CD4-positive, alpha-beta T cell treated with Interleukin-17A for 1 hour (primary cell): ENCODE measurements at regions not wholly inside any gene's neighbourhood (a gene's known extent, or its start where the extent isn't known, plus 50 kb on each side); places are given as distances from the start of the nearest gene placed in this dataset.

Experiments
- DNase-seq: peaks from one replicate; pipeline ENCODE4 v3.0.0-alpha.2; 2020

- no peak for DNase-seq
Measured at GRCh38 chr16:6248199-6248598, 1084.4 kb upstream of the RBFOX1 start.

- DNase-seq: no peak
Measured at GRCh38 chr16:6247775-6248174, 1084.9 kb upstream of the RBFOX1 start.

GRCh38 chr16:6247150-6247549 lies 1085.5 kb upstream of the RBFOX1 start:
- DNase-seq: no peak

- no peak for DNase-seq
Measured at GRCh38 chr16:6246266-6246665, 1086.4 kb upstream of the RBFOX1 start.

GRCh38 chr16:6232056-6232455 lies 1100.6 kb upstream of the RBFOX1 start:
- DNase-seq: no peak

GRCh38 chr16:6231398-6231797 lies 1101.2 kb upstream of the RBFOX1 start:
- DNase-seq: no peak

- no peak for DNase-seq
Measured at GRCh38 chr16:6229186-6229585, 1103.5 kb upstream of the RBFOX1 start.

GRCh38 chr16:6218855-6219254 lies 1113.8 kb upstream of the RBFOX1 start:
- DNase-seq: no peak

GRCh38 chr16:6216836-6217235 lies 1115.8 kb upstream of the RBFOX1 start:
- no peak for DNase-seq

GRCh38 chr16:6211644-6212043 lies 1114.0 kb upstream of the EEF2KMT start:
- DNase-seq: no peak

- no peak for DNase-seq
Measured at GRCh38 chr16:6209355-6209930, 1111.8 kb upstream of the EEF2KMT start.

GRCh38 chr16:6207580-6207979 lies 1110.0 kb upstream of the EEF2KMT start:
- no peak for DNase-seq

- no peak for DNase-seq
Measured at GRCh38 chr16:6207124-6207523, 1109.5 kb upstream of the EEF2KMT start.

GRCh38 chr16:6206080-6206479 lies 1108.5 kb upstream of the EEF2KMT start:
- no peak for DNase-seq

- no peak for DNase-seq
Measured at GRCh38 chr16:6204945-6205344, 1107.3 kb upstream of the EEF2KMT start.

GRCh38 chr16:6200861-6201260 lies 1103.3 kb upstream of the EEF2KMT start:
- no peak for DNase-seq

- no peak for DNase-seq
Measured at GRCh38 chr16:6200271-6200670, 1102.7 kb upstream of the EEF2KMT start.

- DNase-seq: no peak
Measured at GRCh38 chr16:6195966-6196365, 1098.4 kb upstream of the EEF2KMT start.

GRCh38 chr16:6193718-6194117 lies 1096.1 kb upstream of the EEF2KMT start:
- no peak for DNase-seq

- no peak for DNase-seq
Measured at GRCh38 chr16:6192984-6193383, 1095.4 kb upstream of the EEF2KMT start.

GRCh38 chr16:6192532-6192931 lies 1094.9 kb upstream of the EEF2KMT start:
- DNase-seq: no peak

- no peak for DNase-seq
Measured at GRCh38 chr16:6190776-6191175, 1093.2 kb upstream of the EEF2KMT start.

- DNase-seq: no peak
Measured at GRCh38 chr16:6189216-6189615, 1091.6 kb upstream of the EEF2KMT start.

GRCh38 chr16:6177616-6178180 lies 1080.1 kb upstream of the EEF2KMT start:
- no peak for DNase-seq

GRCh38 chr16:6170022-6170421 lies 1072.4 kb upstream of the EEF2KMT start:
- DNase-seq: no peak
